Keratinocyte (primary cell): ENCODE measurements at regions not wholly inside any gene's neighbourhood (a gene's known extent, or its start where the extent isn't known, plus 50 kb on each side); places are given as distances from the start of the nearest gene placed in this dataset.

Experiments
- DNase-seq: peaks from one replicate; pipeline ENCODE4 v3.0.0-alpha.2; 2011; ENCODE audit warnings: low read depth, missing footprints, low spot score
- FAIRE-seq: peaks from 2 replicates; lab custom pipeline; 2011; peaks lifted over from hg19 to GRCh38; lab: Jason Lieb, UNC
- H2AFZ ChIP-seq: 2 replicates; pipeline ENCODE4 v1.6.0; 2012; ENCODE audit warnings: low read length, control low read depth, inconsistent platforms; ENCODE audit not compliant: control insufficient read depth
- H3K27ac ChIP-seq: 2 replicates; pipeline ENCODE4 v1.5.1; 2011; ENCODE audit warnings: low read length; ENCODE audit not compliant: control insufficient read depth, insufficient read depth
- H3K27me3 ChIP-seq: 3 replicates; pipeline ENCODE4 v1.6.0; 2011; ENCODE audit warnings: low read length; ENCODE audit not compliant: control insufficient read depth, insufficient read depth; ENCODE audit errors: extremely low read depth
- H3K36me3 ChIP-seq, 2 experiments: 2 replicates in 1 of 2; 3 replicates in 1 of 2; pipeline ENCODE4 v1.5.1; 2011; ENCODE audit warnings: low read length in 2 of 2, mild to moderate bottlenecking in 1 of 2; ENCODE audit not compliant: control insufficient read depth in 2 of 2, insufficient read depth in 2 of 2; ENCODE audit errors: extremely low read depth in 1 of 2
- H3K4me1 ChIP-seq: 3 replicates; pipeline ENCODE4 v1.5.1; 2011; ENCODE audit warnings: low read length; ENCODE audit not compliant: control insufficient read depth, insufficient read depth; ENCODE audit errors: extremely low read depth
- H3K4me2 ChIP-seq: 3 replicates; pipeline ENCODE4 v1.6.0; 2011; ENCODE audit warnings: low read depth, low read length; ENCODE audit not compliant: control insufficient read depth, insufficient read depth; ENCODE audit errors: extremely low read depth
- H3K4me3 ChIP-seq, 3 experiments: fragments of 200-600 bp in 1 of 3; sonication (generic) in 1 of 3; 2 replicates in 2 of 3; 3 replicates in 1 of 3; pipeline ENCODE4 v1.5.1; 2011 to 2016; ENCODE audit warnings: low read length in 3 of 3, mild to moderate bottlenecking in 3 of 3, control low read depth in 2 of 3, inconsistent platforms in 1 of 3, low read depth in 1 of 3, mixed read lengths in 1 of 3, mixed run types in 1 of 3, moderate library complexity in 1 of 3; ENCODE audit not compliant: control insufficient read depth in 2 of 3, insufficient read depth in 2 of 3; ENCODE audit errors: extremely low read depth in 1 of 3
- H3K79me2 ChIP-seq: 2 replicates; pipeline ENCODE4 v1.6.0; 2012; ENCODE audit warnings: low read length; ENCODE audit not compliant: control insufficient read depth, insufficient read depth
- H3K9ac ChIP-seq: 3 replicates; pipeline ENCODE4 v1.6.0; 2011; ENCODE audit warnings: low read length; ENCODE audit not compliant: control insufficient read depth, insufficient read depth; ENCODE audit errors: extremely low read depth
- H3K9me1 ChIP-seq: 3 replicates; pipeline ENCODE4 v1.6.0; 2011; ENCODE audit warnings: low read length; ENCODE audit not compliant: control insufficient read depth, insufficient read depth; ENCODE audit errors: extremely low read depth
- H3K9me3 ChIP-seq: 2 replicates; pipeline ENCODE4 v1.5.1; 2012; ENCODE audit warnings: low read depth, low read length; ENCODE audit not compliant: control insufficient read depth
- H4K20me1 ChIP-seq: 3 replicates; pipeline ENCODE4 v1.6.0; 2011; ENCODE audit warnings: low read length; ENCODE audit not compliant: control insufficient read depth, insufficient read depth; ENCODE audit errors: extremely low read depth
- CTCF ChIP-seq, 3 experiments: IDR thresholded peaks in 1 of 3; conservative IDR thresholded peaks in 1 of 3; optimal IDR thresholded peaks in 1 of 3; 2 replicates in 2 of 3; 3 replicates in 1 of 3; pipeline versions ENCODE3 to v1.5.1; 2011; ENCODE audit warnings: low read length in 3 of 3, mild to moderate bottlenecking in 3 of 3, moderate library complexity in 2 of 3, control low read depth in 1 of 3, inconsistent platforms in 1 of 3; ENCODE audit not compliant: insufficient read depth in 2 of 3; ENCODE audit errors: extremely low read depth in 1 of 3
- EZH2 ChIP-seq: IDR thresholded peaks from one replicate; pipeline ENCODE4 v1.6.1; 2012; ENCODE audit warnings: inconsistent platforms, mild to moderate bottlenecking, low read length, moderate library complexity
- dilution Hi-C: fragments of 300-500 bp; cut with MboI; formaldehyde crosslinking; loops from one replicate; pipeline ENCODE4 v1.7.0; 2020; ENCODE audit warnings: low sequenced_read_pairs; ENCODE audit not compliant: extremely low pct_ligation_motif_present
- small RNA-seq, 3 experiments: library from RNA; depleted of rRNA; stranded (forward); fragments of <200 nt; gene quantifications; one replicate each; pipeline ENCODE3, GENCODE V24; 2012; ENCODE audit warnings: low read depth in 3 of 3, low replicate concordance in 1 of 3; ENCODE audit not compliant: insufficient read length in 3 of 3

- DNase-seq (no peak), FAIRE-seq (no peak)
- Histone ChIP-seq H3K36me3 (no peaks in the 10 kb centered on the region), H3K27me3 (no peaks in the 10 kb centered on the region), H3K9ac (no peak overlapping the region), H3K4me3 (no peak overlapping the region), H4K20me1 (no peaks in the 10 kb centered on the region), H3K9me3 (peaks cover 7% of the 10 kb centered on the region), H3K9me1 (no peaks in the 10 kb centered on the region), H3K79me2 (no peaks in the 10 kb centered on the region), H3K4me1 (no peaks in the 10 kb centered on the region), H2AFZ (no peak overlapping the region), H3K4me2 (no peak overlapping the region), H3K27ac (no peak overlapping the region)
- TF ChIP-seq EZH2 (no peak), CTCF (optimal IDR thresholded peaks at IDR 0.05 in 1 of 3, IDR thresholded peaks at IDR 0.05 in 1 of 3, conservative IDR thresholded peaks at IDR 0.05 in 1 of 3; ENCODE audit: extremely low read depth in 1 of 3, insufficient read depth in 2 of 3, low read length in 3 of 3) (no peak)
- dilution Hi-C loops: no loop called here
These were observed 380.2 kb downstream of the OR4C45 start for GRCh38 chr11:50412832-50413231.

GRCh38 chr11:50423208-50423607, 390.5 kb downstream of the OR4C45 start:
- Histone ChIP-seq H3K27ac (no peak overlapping the region), H3K4me2 (no peak overlapping the region), H3K79me2 (no peaks in the 10 kb centered on the region), H2AFZ (no peak overlapping the region), H3K4me1 (no peaks in the 10 kb centered on the region), H3K4me3 (no peak overlapping the region), H3K27me3 (no peaks in the 10 kb centered on the region), H3K9ac (no peak overlapping the region), H4K20me1 (no peaks in the 10 kb centered on the region), H3K9me3 (no peaks in the 10 kb centered on the region), H3K9me1 (no peaks in the 10 kb centered on the region), H3K36me3 (no peaks in the 10 kb centered on the region)
- TF ChIP-seq CTCF (optimal IDR thresholded peaks at IDR 0.05 in 1 of 3, IDR thresholded peaks at IDR 0.05 in 1 of 3, conservative IDR thresholded peaks at IDR 0.05 in 1 of 3; ENCODE audit: extremely low read depth in 1 of 3, insufficient read depth in 2 of 3, low read length in 3 of 3) (no peak), EZH2 (no peak)
- dilution Hi-C loops: no loop called here
- no peak for DNase-seq
- no peak for FAIRE-seq

Small RNA genes lying in the stretch of these regions (small RNA-seq; reads per million reads assigned to genes)
- gene AC109635.3: 0 reads per million in 3 experiments
